ENCODE measurements at regions not wholly inside any gene's neighbourhood (a gene's known extent, or its start where the extent isn't known, plus 50 kb on each side); places are given as distances from the start of the nearest gene placed in this dataset.

DNA sequence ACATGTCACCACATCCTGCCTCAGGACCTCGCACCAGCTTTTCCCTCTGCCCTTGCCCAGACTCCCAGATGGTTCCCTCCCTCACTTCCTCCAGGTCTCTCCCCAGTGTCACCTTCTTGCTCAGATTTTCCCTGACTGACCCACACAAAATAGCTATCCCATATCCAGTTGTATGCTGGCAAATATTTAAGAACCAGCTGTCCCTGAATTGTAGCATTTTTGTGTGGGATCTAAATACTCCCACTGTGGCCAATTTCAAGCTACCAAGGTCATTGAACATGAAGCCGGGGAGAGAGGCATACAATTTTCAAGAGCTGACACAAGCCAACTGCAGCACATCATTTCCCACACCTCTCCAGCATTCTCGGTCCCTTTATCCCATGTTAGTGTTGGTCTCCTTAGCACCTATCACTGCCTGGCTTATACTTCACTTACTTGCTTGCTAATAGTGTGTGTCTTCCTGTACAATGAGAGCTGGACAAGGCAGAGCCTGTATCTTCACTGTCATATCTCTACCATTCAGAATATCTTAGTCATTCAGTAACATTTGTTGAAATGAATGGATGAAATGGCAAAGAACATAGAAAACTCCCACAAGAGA is 101.3 kb upstream of the CTNNB1 start:
- DNase-seq (ENCODE audit: low spot score): no peak

- no peak for DNase-seq (ENCODE audit: low spot score)
These were observed 98.1 kb upstream of the CTNNB1 start for GRCh38 chr3:41101231-41101630.

DNA sequence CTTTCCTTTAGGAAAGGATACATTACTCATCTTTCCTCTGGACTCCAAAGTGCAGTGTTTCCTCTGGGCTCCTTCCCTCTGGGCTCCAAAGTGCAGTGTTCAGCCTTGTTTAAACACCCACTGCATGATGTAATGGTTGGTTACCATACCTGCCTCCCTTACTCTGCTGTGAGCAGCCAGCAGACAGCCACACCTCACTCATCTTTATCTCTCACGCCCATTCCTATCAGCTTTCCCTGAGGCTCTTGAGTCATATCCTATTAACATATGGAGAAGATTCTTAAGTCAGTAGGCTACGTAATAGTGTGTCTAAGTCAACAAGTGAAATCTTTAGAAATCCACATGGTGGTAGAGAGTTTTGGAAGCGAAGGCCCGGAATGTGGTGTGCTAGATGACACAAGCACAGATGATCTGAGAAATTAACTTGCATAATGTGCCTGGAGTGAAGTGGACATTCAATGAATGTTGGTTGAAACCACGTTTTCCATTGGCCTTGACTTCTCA is 97.2 kb upstream of the CTNNB1 start:
- no peak for DNase-seq (ENCODE audit: low spot score)

GRCh38 chr3:41102750-41103149 is 96.6 kb upstream of the CTNNB1 start:
- no peak for DNase-seq (ENCODE audit: low spot score)

DNA sequence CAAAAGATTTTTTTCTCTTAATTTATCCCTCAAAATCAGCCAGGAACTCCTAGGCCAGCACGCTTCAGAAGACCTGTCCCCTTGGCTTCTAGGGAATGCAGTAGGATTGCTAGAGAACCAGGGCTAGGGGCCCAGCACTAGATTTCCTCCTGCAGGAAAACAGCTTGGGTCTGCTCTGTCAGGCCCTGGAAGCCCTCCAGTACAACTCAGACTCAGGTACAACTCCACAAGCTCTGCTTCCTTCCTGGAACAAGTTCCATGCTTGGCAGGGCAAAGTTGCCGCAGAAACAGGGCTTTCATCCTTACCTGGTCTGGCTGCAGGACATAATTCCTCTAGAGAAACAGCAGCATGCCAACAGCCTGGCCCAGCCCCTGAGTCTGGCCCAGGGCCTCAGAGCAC is 96.1 kb upstream of the CTNNB1 start:
- no peak for DNase-seq (ENCODE audit: low spot score)

DNA sequence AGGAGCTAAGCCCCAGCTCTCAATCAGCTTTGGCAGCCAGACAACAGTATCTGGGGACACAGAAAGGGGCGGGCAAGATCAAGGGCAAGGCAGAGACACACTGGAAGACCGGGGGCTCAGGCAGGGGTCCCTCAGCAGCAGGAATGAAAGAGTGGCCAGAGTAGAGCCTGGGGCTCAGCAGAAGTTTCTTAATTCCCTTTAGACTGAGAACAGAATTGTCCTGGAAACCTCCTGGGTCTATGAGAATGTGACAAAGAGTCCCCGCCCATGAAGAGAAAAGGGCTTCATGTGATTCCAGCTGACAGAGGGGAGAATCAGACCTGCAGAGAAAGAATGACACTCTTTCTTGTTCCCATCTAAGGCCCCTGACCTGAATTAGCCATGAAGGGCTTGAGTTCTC is 95.2 kb upstream of the CTNNB1 start:
- no peak for DNase-seq (ENCODE audit: low spot score)

- DNase-seq (ENCODE audit: low spot score): no peak
These were observed 92.6 kb upstream of the CTNNB1 start for GRCh38 chr3:41106691-41107090.

DNA sequence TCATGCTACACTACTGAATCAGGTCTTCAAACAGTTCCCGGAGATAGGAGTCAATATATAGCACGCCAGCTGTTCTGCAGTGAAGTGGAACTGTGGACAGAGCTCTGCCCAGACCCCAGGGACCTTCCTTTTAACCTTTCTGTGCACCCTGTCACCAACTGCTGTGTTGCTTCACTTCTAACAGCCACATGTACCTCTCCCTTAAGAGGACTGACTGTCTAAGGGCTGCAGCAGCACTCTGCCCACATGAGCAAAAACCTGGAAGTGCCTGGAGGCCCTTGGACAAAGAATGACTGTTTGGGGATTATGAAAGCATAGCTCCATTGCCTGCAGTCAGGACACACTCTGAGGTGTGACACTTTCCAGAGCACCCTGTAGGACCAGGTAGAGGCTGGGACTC is 88.3 kb upstream of the CTNNB1 start:
- peak; percentile 9 for DNase-seq (ENCODE audit: low spot score)

- DNase-seq (ENCODE audit: low spot score): no peak
These were observed 86.8 kb upstream of the CTNNB1 start for GRCh38 chr3:41112466-41112865.

GRCh38 chr3:41115069-41115468 is 84.2 kb upstream of the CTNNB1 start:
- no peak for DNase-seq (ENCODE audit: low spot score)

GRCh38 chr3:41116851-41117250 is 82.5 kb upstream of the CTNNB1 start:
- no peak for DNase-seq (ENCODE audit: low spot score)

GRCh38 chr3:41117398-41117870 is 81.9 kb upstream of the CTNNB1 start:
- DNase-seq (ENCODE audit: low spot score): no peak

DNA sequence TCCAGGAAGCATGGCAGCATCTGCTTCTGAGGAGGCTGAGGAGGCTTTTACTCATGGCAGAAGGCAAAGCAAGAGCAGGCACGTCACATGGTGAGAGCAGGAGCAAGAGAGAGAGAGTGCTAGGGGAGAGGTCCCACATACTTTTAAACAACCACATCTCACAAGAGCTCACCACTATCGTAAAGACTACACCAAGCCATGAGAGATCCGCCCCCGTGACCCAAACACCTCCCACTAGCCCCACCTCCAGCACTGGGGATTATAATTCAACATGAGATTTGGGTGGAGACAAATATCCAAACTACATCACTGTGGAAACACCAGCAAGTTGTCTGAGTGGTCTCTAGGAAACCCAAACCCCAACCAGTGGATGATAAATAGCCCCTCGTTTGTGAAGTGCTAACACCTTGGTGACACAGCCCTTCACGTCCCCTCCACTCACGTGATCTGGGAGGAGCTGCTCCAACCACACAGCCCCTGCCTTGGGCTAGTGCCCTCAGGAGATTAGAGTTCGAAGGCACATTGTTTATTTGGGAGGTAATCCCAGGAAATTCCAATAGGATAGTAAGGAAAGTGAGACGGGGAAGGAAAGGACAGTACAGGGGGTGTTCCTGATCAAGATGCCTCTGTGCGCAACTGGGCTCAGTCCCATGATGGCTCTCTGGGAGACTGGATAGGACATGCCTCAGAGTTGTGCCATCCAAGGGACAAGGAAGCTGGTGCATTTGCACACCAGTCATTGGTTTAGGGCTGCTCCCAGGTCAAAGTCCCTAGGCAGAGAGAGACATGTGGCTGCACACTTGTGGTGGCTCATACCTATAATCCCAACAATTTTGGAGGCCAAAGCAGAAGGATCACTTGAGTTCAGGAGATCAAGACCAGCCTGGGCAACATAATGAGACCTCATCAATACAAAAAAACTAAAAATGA is 80.6 kb upstream of the CTNNB1 start:
- DNase-seq (ENCODE audit: low spot score): no peak

GRCh38 chr3:41120460-41120859 is 78.8 kb upstream of the CTNNB1 start:
- DNase-seq (ENCODE audit: low spot score): no peak

GRCh38 chr3:41125258-41125657 is 74.0 kb upstream of the CTNNB1 start:
- DNase-seq (ENCODE audit: low spot score): no peak

- no peak for DNase-seq (ENCODE audit: low spot score)
These were observed 72.8 kb upstream of the CTNNB1 start for GRCh38 chr3:41126472-41126871.

GRCh38 chr3:41126961-41127360 is 72.3 kb upstream of the CTNNB1 start:
- DNase-seq (ENCODE audit: low spot score): no peak

DNA sequence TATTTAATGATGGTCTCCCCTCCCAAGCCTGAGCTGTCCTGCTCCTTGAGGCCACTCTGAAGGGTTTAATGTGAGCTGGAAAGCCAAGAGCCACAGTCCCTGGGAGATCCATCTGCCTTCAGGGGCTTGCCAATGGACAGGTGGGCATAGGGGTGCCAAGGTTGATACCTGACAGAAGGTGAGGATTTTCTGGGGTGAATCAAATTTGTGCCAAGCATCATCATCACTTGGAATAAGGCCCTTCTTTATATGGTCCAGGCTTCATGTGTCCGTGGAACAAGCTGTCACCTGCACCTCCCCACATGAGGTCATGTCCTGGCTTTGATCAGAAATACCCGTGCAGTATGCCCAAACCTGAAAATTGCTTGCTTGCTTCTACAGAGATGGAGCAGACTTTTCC is 71.9 kb upstream of the CTNNB1 start:
- DNase-seq (ENCODE audit: low spot score): no peak

DNA sequence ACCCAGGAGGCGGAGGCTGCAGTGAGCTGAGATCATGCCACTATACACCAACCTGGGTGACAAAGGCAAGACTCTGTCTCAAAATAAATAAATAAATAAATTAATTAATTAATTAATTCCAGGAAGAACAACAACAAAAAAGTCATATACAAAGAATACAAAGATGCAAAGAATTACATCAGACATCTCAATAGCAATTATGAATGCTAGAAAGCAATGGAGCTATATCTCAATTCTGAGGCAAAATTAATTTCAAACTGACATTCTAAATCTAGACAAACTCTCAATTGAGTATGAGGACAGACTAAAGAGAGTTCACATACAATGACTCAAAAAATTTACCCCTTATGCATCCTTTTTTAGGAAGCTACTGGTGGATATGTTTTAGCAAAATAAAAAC is 69.6 kb upstream of the CTNNB1 start:
- DNase-seq (ENCODE audit: low spot score): no peak

DNA sequence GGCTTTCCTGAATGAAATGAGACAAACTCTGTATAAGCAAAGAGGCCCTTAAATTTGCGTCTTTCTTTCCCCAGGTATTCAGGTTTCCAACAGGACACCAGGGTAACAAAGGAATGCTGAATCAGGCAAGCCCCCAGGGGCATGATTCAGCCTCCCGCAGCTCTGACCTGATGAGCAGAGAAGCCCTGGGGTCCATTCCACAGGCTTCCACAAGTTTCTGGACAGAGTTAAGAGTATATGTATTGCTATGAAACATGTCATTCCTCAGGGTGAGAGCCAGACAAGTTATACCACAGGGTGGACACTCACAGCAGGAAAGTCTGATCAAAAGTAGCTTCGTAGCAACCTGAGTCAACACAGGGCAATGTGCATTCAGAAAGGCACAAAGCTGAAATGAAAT is 68.1 kb upstream of the CTNNB1 start:
- DNase-seq (ENCODE audit: low spot score): no peak

DNA sequence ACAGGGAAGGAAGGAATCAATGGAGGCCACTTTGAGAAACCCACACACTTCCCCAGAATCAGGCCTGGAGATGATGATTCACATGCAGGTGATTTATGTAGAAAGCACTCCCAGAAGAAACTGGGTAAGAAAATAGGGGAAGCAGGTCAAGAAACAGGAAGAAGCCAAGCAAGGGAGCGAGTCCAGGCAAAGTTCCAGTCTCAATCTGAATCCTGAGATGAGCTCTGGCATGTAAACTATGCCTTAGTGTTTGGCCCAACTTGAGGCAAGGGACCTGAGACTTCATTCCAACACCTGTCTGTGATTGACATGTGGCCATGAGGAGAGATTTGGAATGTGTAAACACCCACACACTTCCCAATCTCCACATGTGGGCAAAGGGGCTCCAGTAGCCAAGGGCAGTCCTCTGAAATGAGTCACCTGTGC is 61.6 kb upstream of the CTNNB1 start:
- DNase-seq (ENCODE audit: low spot score): no peak

- no peak for DNase-seq (ENCODE audit: low spot score)
These were observed 61.2 kb upstream of the CTNNB1 start for GRCh38 chr3:41138146-41138545.

- no peak for DNase-seq (ENCODE audit: low spot score)
These were observed 60.7 kb upstream of the CTNNB1 start for GRCh38 chr3:41138601-41139000.

All from SK-N-DZ (cell line).